ENCODE measurements at regions not wholly inside any gene's neighbourhood (a gene's known extent, or its start where the extent isn't known, plus 50 kb on each side); places are given as distances from the start of the nearest gene placed in this dataset.

DNA sequence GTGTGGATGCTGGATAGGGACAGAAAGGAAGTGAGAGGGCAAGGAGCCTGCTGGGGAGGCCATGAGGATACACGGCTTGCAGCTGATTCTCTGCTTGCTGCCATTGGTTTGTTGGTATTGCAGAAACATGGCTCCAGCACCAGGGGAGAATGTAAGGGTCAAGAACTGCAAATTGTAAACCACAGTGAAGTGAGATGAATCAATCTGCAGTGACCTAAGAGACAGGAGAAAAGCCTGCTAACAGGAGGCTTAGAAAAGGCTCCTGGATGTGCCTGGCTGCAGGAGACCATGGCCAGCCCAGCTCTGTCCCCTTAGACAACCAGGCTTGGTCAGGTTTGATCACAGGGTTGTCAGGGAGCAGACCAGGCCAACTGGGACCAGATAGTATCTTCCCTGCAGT is 233.7 kb upstream of the CADM1 start:
- no peak for DNase-seq
- no peak overlapping the region for H3K4me3 ChIP-seq
- TF ChIP-seq, protein P1, sequence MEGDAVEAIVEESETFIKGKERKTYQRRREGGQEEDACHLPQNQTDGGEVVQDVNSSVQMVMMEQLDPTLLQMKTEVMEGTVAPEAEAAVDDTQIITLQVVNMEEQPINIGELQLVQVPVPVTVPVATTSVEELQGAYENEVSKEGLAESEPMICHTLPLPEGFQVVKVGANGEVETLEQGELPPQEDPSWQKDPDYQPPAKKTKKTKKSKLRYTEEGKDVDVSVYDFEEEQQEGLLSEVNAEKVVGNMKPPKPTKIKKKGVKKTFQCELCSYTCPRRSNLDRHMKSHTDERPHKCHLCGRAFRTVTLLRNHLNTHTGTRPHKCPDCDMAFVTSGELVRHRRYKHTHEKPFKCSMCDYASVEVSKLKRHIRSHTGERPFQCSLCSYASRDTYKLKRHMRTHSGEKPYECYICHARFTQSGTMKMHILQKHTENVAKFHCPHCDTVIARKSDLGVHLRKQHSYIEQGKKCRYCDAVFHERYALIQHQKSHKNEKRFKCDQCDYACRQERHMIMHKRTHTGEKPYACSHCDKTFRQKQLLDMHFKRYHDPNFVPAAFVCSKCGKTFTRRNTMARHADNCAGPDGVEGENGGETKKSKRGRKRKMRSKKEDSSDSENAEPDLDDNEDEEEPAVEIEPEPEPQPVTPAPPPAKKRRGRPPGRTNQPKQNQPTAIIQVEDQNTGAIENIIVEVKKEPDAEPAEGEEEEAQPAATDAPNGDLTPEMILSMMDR (IDR thresholded peaks at IDR 0.05), result no peak
- TF ChIP-seq POLR2A (IDR thresholded peaks at IDR 0.05), result no peak
- intact Hi-C loops (cut with DNase I; ENCODE audit: low total_unique reads), result no loop called here
- H3K9me3 ChIP-seq, result no peaks in the 10 kb centered on the region
- H3K27me3 ChIP-seq, result no peaks in the 10 kb centered on the region
- peaks cover 17% of the 10 kb centered on the region for H3K4me1 ChIP-seq
- WGBS, 2 donors, result 81 to 89% methylated on average over 1 of the region's 1 CpG
- no peaks in the 10 kb centered on the region for H3K36me3 ChIP-seq (ENCODE audit: low read depth, missing control alignments)
- no peak overlapping the region for H3K27ac ChIP-seq

DNA sequence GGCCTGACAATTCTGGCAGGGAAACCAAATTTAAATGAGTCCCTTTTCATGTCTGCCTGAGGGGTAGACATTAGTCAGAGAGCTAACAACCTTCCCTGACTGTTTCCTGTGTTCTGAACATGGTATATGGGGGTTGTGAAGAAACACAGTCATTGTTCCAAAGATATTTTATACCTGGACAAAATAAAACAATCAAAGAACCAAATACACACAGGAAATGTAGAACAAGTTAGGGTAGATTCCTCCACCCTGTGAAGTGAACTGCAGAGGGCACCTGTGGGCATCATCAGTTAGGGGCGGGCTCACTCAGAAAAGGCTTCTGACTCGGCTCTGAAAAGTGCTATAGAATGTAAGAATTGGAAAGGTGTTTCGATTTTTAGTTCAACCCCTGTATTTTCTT is 231.9 kb upstream of the CADM1 start:
- intact Hi-C loops (cut with DNase I; ENCODE audit: low total_unique reads), result no loop called here
- no peak for DNase-seq
- Histone ChIP-seq H3K36me3 (ENCODE audit: low read depth, missing control alignments) (no peaks in the 10 kb centered on the region), H3K9me3 (no peaks in the 10 kb centered on the region), H3K4me3 (no peak overlapping the region), H3K4me1 (peaks cover 17% of the 10 kb centered on the region), H3K27ac (no peak overlapping the region), H3K27me3 (no peaks in the 10 kb centered on the region)
- no peak for TF ChIP-seq POLR2A (IDR thresholded peaks at IDR 0.05)
- TF ChIP-seq, protein P1 (IDR thresholded peaks at IDR 0.05), result no peak
- WGBS, 2 donors, result 88% methylated on average over 3 of the region's 3 CpGs

DNA sequence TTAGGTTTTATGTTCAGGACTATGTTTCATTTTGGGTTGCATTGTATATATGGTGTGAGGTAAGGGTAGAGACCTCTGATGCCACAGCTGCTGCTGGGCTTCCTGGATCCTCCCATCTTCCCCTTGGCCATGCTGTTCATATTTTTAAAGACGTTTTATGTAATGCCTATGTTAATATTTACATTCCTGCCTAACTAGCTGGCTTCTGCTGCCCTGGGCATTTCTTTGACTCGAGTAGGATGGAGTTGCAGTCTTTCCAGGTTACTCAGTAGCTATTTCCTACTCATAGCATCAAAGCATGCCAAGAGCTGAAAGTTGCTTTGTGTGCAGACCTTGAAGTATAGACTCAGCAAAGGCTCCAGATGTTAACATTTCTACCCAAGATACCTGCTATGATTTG is 220.5 kb upstream of the CADM1 start:
- Histone ChIP-seq H3K36me3 (ENCODE audit: low read depth, missing control alignments) (no peaks in the 10 kb centered on the region), H3K27ac (no peak overlapping the region), H3K9me3 (no peaks in the 10 kb centered on the region), H3K27me3 (no peaks in the 10 kb centered on the region), H3K4me1 (no peaks in the 10 kb centered on the region), H3K4me3 (no peak overlapping the region)
- TF ChIP-seq, protein P1 (IDR thresholded peaks at IDR 0.05), result no peak
- no peak for TF ChIP-seq POLR2A (IDR thresholded peaks at IDR 0.05)
- intact Hi-C loops (cut with DNase I; ENCODE audit: low total_unique reads), result no loop called here
- WGBS, 2 donors, result 86% methylated on average over 2 of the region's 2 CpGs
- no peak for DNase-seq

DNA sequence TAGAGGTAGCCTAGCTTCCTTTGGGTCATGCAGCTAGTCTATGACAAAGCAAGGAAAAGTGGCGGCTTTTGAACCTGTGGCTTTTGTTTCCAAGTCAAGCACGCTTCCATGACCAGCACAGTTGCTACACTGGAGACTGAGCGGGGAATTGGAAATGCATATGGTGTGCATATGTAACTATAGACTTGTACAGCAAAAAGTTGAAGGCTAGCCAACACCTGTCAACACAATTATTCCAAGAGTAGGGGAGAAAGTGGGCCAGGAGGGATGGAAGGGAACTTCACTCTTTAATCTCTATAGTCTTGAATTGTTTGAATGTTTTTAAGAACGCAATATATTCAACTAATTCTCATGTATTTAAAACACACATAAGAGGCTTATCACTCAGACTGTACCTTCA is 218.5 kb upstream of the CADM1 start:
- Histone ChIP-seq H3K36me3 (ENCODE audit: low read depth, missing control alignments) (no peaks in the 10 kb centered on the region), H3K4me1 (no peaks in the 10 kb centered on the region), H3K27me3 (no peaks in the 10 kb centered on the region), H3K27ac (no peak overlapping the region), H3K4me3 (no peak overlapping the region), H3K9me3 (no peaks in the 10 kb centered on the region)
- 99% methylated on average over 4 of the region's 4 CpGs for WGBS, 2 donors
- intact Hi-C loops (cut with DNase I; ENCODE audit: low total_unique reads), result no loop called here
- TF ChIP-seq POLR2A (IDR thresholded peaks at IDR 0.05), result no peak
- TF ChIP-seq, protein P1 (IDR thresholded peaks at IDR 0.05), result no peak
- DNase-seq, result no peak

DNA sequence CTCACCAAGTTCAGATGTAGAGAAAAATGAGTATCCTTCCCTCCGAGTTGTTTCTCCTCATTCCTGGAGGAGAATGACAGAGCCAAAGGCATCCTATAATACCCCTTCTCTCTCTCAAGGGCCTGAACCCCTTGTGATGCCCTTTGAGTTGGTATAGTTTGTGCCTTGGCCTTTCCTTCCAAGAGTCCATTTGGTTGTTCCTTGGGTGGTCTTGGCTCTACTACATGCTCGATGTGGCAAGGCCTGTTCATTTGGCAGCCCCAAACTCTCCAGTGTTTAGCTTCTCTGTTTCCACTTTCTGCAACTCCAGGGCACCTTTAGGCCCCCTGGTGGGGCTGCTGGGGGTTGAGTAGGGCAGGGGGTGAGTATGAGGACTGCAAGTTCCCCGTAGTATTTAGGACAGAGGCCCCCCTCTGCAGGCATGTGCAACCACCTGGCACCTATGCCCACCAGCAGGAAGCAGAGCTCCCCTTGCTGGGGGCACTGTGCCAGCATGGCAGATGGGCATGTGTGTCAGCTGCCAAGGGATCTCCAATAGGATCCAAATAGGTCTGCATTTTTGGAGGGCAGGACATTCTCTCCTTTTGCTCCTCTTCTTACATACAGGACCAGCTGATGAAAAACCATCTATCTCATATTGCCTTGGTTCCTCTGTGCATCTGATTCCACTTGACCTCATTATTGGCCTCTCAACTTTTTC is 217.2 kb upstream of the CADM1 start:
- no peaks in the 10 kb centered on the region for H3K9me3 ChIP-seq
- no peak overlapping the region for H3K4me3 ChIP-seq
- H3K4me1 ChIP-seq, result peaks cover 4% of the 10 kb centered on the region
- no peak for DNase-seq
- TF ChIP-seq POLR2A (IDR thresholded peaks at IDR 0.05), result no peak
- TF ChIP-seq, protein P1 (IDR thresholded peaks at IDR 0.05), result no peak
- no peaks in the 10 kb centered on the region for H3K27me3 ChIP-seq
- intact Hi-C loops (cut with DNase I; ENCODE audit: low total_unique reads), result no loop called here
- whole genome bisulfite sequencing, 2 donors, result 86% methylated on average over 3 of the region's 3 CpGs
- H3K27ac ChIP-seq, result no peak overlapping the region
- H3K36me3 ChIP-seq (ENCODE audit: low read depth, missing control alignments), result no peaks in the 10 kb centered on the region
